ENCODE measurements at regions not wholly inside any gene's neighbourhood (a gene's known extent, or its start where the extent isn't known, plus 50 kb on each side); places are given as distances from the start of the nearest gene placed in this dataset.
"Not testable (repeated sequence)": the region's sequence is repeated elsewhere in the genome, so short reads cannot be mapped to it uniquely, and the experiment has no call there.

- Mint-ChIP-seq H3K36me3 (ENCODE audit: low read depth) (no peaks in the 10 kb centered on the region), H3K9me3 (no peaks in the 10 kb centered on the region), H3K4me1 (ENCODE audit: low read depth) (peaks cover 8% of the 10 kb centered on the region), H3K4me3 (no peak overlapping the region), H3K27me3 (peaks cover 9% of the 10 kb centered on the region), H3K27ac (no peak overlapping the region)
- DNase-seq: no peak
Observed at GRCh38 chr10:44006771-44007170, 358.1 kb upstream of the ZNF32 start.

GRCh38 chr10:44005788-44006099, 357.1 kb upstream of the ZNF32 start:
- no peaks in the 10 kb centered on the region for H3K36me3 Mint-ChIP-seq (ENCODE audit: low read depth)
- DNase-seq: no peak
- H3K4me1 Mint-ChIP-seq (ENCODE audit: low read depth): no peaks in the 10 kb centered on the region
- peaks cover 9% of the 10 kb centered on the region for H3K27me3 Mint-ChIP-seq
- no peak overlapping the region for H3K27ac Mint-ChIP-seq
- no peak overlapping the region for H3K4me3 Mint-ChIP-seq
- H3K9me3 Mint-ChIP-seq: no peaks in the 10 kb centered on the region

GRCh38 chr10:44004913-44005787, 356.5 kb upstream of the ZNF32 start:
- H3K36me3 Mint-ChIP-seq (ENCODE audit: low read depth): no peaks in the 10 kb centered on the region
- no peak for DNase-seq
- H3K27ac Mint-ChIP-seq: no peak overlapping the region
- H3K4me1 Mint-ChIP-seq (ENCODE audit: low read depth): no peaks in the 10 kb centered on the region
- H3K9me3 Mint-ChIP-seq: no peaks in the 10 kb centered on the region
- peaks cover 9% of the 10 kb centered on the region for H3K27me3 Mint-ChIP-seq
- H3K4me3 Mint-ChIP-seq: no peak overlapping the region

GRCh38 chr10:43998021-43998809, 349.5 kb upstream of the ZNF32 start:
- Mint-ChIP-seq H3K9me3 (no peaks in the 10 kb centered on the region), H3K4me3 (no peak overlapping the region), H3K27ac (no peak overlapping the region), H3K36me3 (ENCODE audit: low read depth) (no peaks in the 10 kb centered on the region), H3K27me3 (peaks cover 40% of the 10 kb centered on the region), H3K4me1 (ENCODE audit: low read depth) (no peaks in the 10 kb centered on the region)
- no peak for DNase-seq

GRCh38 chr10:43997330-43997729, 348.6 kb upstream of the ZNF32 start:
- Mint-ChIP-seq H3K9me3 (no peaks in the 10 kb centered on the region), H3K27me3 (peaks cover 40% of the 10 kb centered on the region), H3K36me3 (ENCODE audit: low read depth) (no peaks in the 10 kb centered on the region), H3K27ac (no peak overlapping the region), H3K4me1 (ENCODE audit: low read depth) (no peaks in the 10 kb centered on the region), H3K4me3 (no peak overlapping the region)
- no peak for DNase-seq

- Mint-ChIP-seq H3K27ac (no peak overlapping the region), H3K4me3 (no peak overlapping the region), H3K4me1 (ENCODE audit: low read depth) (no peaks in the 10 kb centered on the region), H3K9me3 (no peaks in the 10 kb centered on the region), H3K27me3 (peaks cover 37% of the 10 kb centered on the region), H3K36me3 (ENCODE audit: low read depth) (no peaks in the 10 kb centered on the region)
- DNase-seq: no peak
Observed at GRCh38 chr10:43994539-43994938, 345.9 kb upstream of the ZNF32 start.

GRCh38 chr10:43992816-43993215, 344.1 kb upstream of the ZNF32 start:
- not testable (repeated sequence) for DNase-seq; H3K36me3 Mint-ChIP-seq (ENCODE audit: low read depth); H3K4me1 Mint-ChIP-seq (ENCODE audit: low read depth); H3K27ac Mint-ChIP-seq; H3K4me3 Mint-ChIP-seq; H3K9me3 Mint-ChIP-seq
- H3K27me3 Mint-ChIP-seq: peaks cover 24% of the 10 kb centered on the region

- Mint-ChIP-seq H3K36me3 (ENCODE audit: low read depth) (no peaks in the 10 kb centered on the region), H3K27me3 (no peaks in the 10 kb centered on the region), H3K27ac (no peak overlapping the region), H3K4me1 (ENCODE audit: low read depth) (peaks cover 3% of the 10 kb centered on the region), H3K4me3 (no peak overlapping the region), H3K9me3 (no peaks in the 10 kb centered on the region)
- DNase-seq: no peak
Observed at GRCh38 chr10:43986374-43986773, 337.7 kb upstream of the ZNF32 start.

- H3K27me3 Mint-ChIP-seq: no peaks in the 10 kb centered on the region
- no peaks in the 10 kb centered on the region for H3K9me3 Mint-ChIP-seq
- DNase-seq: no peak
- H3K36me3 Mint-ChIP-seq (ENCODE audit: low read depth): no peaks in the 10 kb centered on the region
- no peak overlapping the region for H3K4me3 Mint-ChIP-seq
- peaks cover 3% of the 10 kb centered on the region for H3K4me1 Mint-ChIP-seq (ENCODE audit: low read depth)
- no peak overlapping the region for H3K27ac Mint-ChIP-seq
Observed at GRCh38 chr10:43985941-43986340, 337.3 kb upstream of the ZNF32 start.

- peaks cover 10% of the 10 kb centered on the region for H3K4me1 Mint-ChIP-seq (ENCODE audit: low read depth)
- no peak overlapping the region for H3K27ac Mint-ChIP-seq
- H3K27me3 Mint-ChIP-seq: no peaks in the 10 kb centered on the region
- no peaks in the 10 kb centered on the region for H3K36me3 Mint-ChIP-seq (ENCODE audit: low read depth)
- H3K4me3 Mint-ChIP-seq: no peak overlapping the region
- DNase-seq: no peak
- H3K9me3 Mint-ChIP-seq: no peaks in the 10 kb centered on the region
Observed at GRCh38 chr10:43983856-43984271, 335.2 kb upstream of the ZNF32 start.

- Mint-ChIP-seq H3K27me3 (no peaks in the 10 kb centered on the region), H3K36me3 (ENCODE audit: low read depth) (no peaks in the 10 kb centered on the region), H3K27ac (no peak overlapping the region), H3K9me3 (no peaks in the 10 kb centered on the region), H3K4me3 (no peak overlapping the region), H3K4me1 (ENCODE audit: low read depth) (peaks cover 10% of the 10 kb centered on the region)
- no peak for DNase-seq
Observed at GRCh38 chr10:43983405-43983804, 334.7 kb upstream of the ZNF32 start.

GRCh38 chr10:43982250-43982649, 333.6 kb upstream of the ZNF32 start:
- Mint-ChIP-seq H3K36me3 (ENCODE audit: low read depth) (no peaks in the 10 kb centered on the region), H3K9me3 (no peaks in the 10 kb centered on the region), H3K27me3 (no peaks in the 10 kb centered on the region), H3K4me1 (ENCODE audit: low read depth) (peaks cover 10% of the 10 kb centered on the region), H3K4me3 (no peak overlapping the region), H3K27ac (no peak overlapping the region)
- DNase-seq: no peak

GRCh38 chr10:43981696-43982095, 333.0 kb upstream of the ZNF32 start:
- Mint-ChIP-seq H3K4me3 (no peak overlapping the region), H3K27me3 (no peaks in the 10 kb centered on the region), H3K9me3 (no peaks in the 10 kb centered on the region), H3K36me3 (ENCODE audit: low read depth) (no peaks in the 10 kb centered on the region), H3K4me1 (ENCODE audit: low read depth) (peaks cover 10% of the 10 kb centered on the region), H3K27ac (no peak overlapping the region)
- DNase-seq: no peak

- Mint-ChIP-seq H3K27ac (no peak overlapping the region), H3K27me3 (no peaks in the 10 kb centered on the region), H3K4me3 (no peak overlapping the region), H3K9me3 (no peaks in the 10 kb centered on the region), H3K4me1 (ENCODE audit: low read depth) (peaks cover 10% of the 10 kb centered on the region), H3K36me3 (ENCODE audit: low read depth) (no peaks in the 10 kb centered on the region)
- no peak for DNase-seq
Observed at GRCh38 chr10:43981232-43981631, 332.6 kb upstream of the ZNF32 start.

- no peak for DNase-seq
- Mint-ChIP-seq H3K27me3 (no peaks in the 10 kb centered on the region), H3K9me3 (no peaks in the 10 kb centered on the region), H3K36me3 (ENCODE audit: low read depth) (no peaks in the 10 kb centered on the region), H3K4me3 (no peak overlapping the region), H3K27ac (no peak overlapping the region), H3K4me1 (ENCODE audit: low read depth) (peaks cover 10% of the 10 kb centered on the region)
Observed at GRCh38 chr10:43980715-43981114, 332.0 kb upstream of the ZNF32 start.
